HepG2 (cell line): ENCODE measurements at regions not wholly inside any gene's neighbourhood (a gene's known extent, or its start where the extent isn't known, plus 50 kb on each side); places are given as distances from the start of the nearest gene placed in this dataset.

Experiments
- ATAC-seq: fragments of 200-7000 bp; cut with Tn5 transposase; 3 replicates; pipeline ENCODE4 v1.9.1; 2020; ENCODE audit warnings: mild to moderate bottlenecking, moderate library complexity
- BruUV-seq: library from RNA; stranded (reverse); fragments of 400-500 nt; replicated peaks from 2 replicates; lab custom pipeline; 2021; lab: Mats Ljungman, UMichigan
- CTCF ChIA-PET: fragments of 300-600 bp; formaldehyde crosslinking; extraction: SDS; loops from one replicate; lab custom pipeline; 2021; ENCODE audit warnings: low total read pairs, inconsistent platforms, low intra/inter-chr PET ratio; lab: Yijun Ruan, JAX
- POLR2A ChIA-PET: fragments of 350-600 bp; sonication (Branson Sonifier 250); formaldehyde crosslinking; loops from one replicate; lab custom pipeline; 2020; ENCODE audit warnings: antibody characterized with exemption, inconsistent platforms; lab: Yijun Ruan, JAX
- DNase-seq: peaks from one replicate; pipeline ENCODE4 v3.0.0-alpha.2; 2015; ENCODE audit warnings: low spot score
- FAIRE-seq: peaks from 3 replicates; lab custom pipeline; 2011; peaks lifted over from hg19 to GRCh38; lab: Jason Lieb, UNC
- H2AFZ ChIP-seq: one replicate; pipeline ENCODE4 v1.6.1; 2011; ENCODE audit warnings: low read length, inconsistent platforms
- H3K27ac ChIP-seq: fragments of 300-600 bp; 3 replicates; pipeline ENCODE4 v1.8.0; 2011; ENCODE audit warnings: mixed run types, mild to moderate bottlenecking, mixed read lengths, low read length, inconsistent platforms; ENCODE audit not compliant: insufficient read depth; ENCODE audit errors: extremely low read length
- H3K27me3 ChIP-seq, 2 experiments: fragments of 200-600 bp in 1 of 2; 2 replicates in 1 of 2; 3 replicates in 1 of 2; pipeline versions ENCODE4 v1.6.0 to v1.8.0; 2011; ENCODE audit warnings: low read length in 2 of 2, mild to moderate bottlenecking in 2 of 2, moderate library complexity in 2 of 2, inconsistent platforms in 1 of 2; ENCODE audit not compliant: insufficient read depth in 2 of 2, control insufficient read depth in 1 of 2
- H3K36me3 ChIP-seq, 2 experiments: fragments of 200-600 bp in 1 of 2; replicated peaks in 1 of 2; 2 replicates in 1 of 2; 3 replicates in 1 of 2; pipeline versions ENCODE4 v1.5.1 to v1.8.0; 2011; ENCODE audit warnings: low read length in 2 of 2, inconsistent platforms in 1 of 2; ENCODE audit not compliant: insufficient read depth in 2 of 2, control insufficient read depth in 1 of 2
- H3K4me1 ChIP-seq: 2 replicates; pipeline ENCODE4 v1.5.1; 2012; ENCODE audit warnings: low read length, inconsistent platforms; ENCODE audit not compliant: insufficient read depth
- H3K4me2 ChIP-seq: 2 replicates; pipeline ENCODE4 v1.6.0; 2011; ENCODE audit warnings: low read depth, low read length, inconsistent platforms
- H3K4me3 ChIP-seq, 3 experiments: fragments of 200-600 bp in 1 of 3; sonication (generic), shearing (Covaris generic) in 1 of 3; replicated peaks in 1 of 3; 2 replicates each; pipeline ENCODE4 v1.5.1; 2011 to 2016; ENCODE audit warnings: low read length in 3 of 3, inconsistent platforms in 2 of 3, low read depth in 2 of 3, mild to moderate bottlenecking in 2 of 3, control low read depth in 1 of 3, mixed read lengths in 1 of 3; ENCODE audit not compliant: insufficient read depth in 1 of 3
- H3K79me2 ChIP-seq: one replicate; pipeline ENCODE4 v1.6.1; 2011; ENCODE audit warnings: low read length, inconsistent platforms; ENCODE audit not compliant: insufficient read depth
- H3K9ac ChIP-seq: 2 replicates; pipeline ENCODE4 v1.6.0; 2011; ENCODE audit warnings: mild to moderate bottlenecking, low read depth, low read length, inconsistent platforms; ENCODE audit not compliant: insufficient read depth
- H3K9me3 ChIP-seq: 2 replicates; pipeline ENCODE4 v1.5.1; 2012; ENCODE audit warnings: mild to moderate bottlenecking, low read length
- H4K20me1 ChIP-seq: 2 replicates; pipeline ENCODE4 v1.6.0; 2011; ENCODE audit warnings: inconsistent platforms, mild to moderate bottlenecking, low read length, moderate library complexity; ENCODE audit not compliant: insufficient read depth
- CHCHD3 ChIP-seq: sonication (generic); formaldehyde crosslinking; IDR thresholded peaks from 2 replicates; pipeline ENCODE4 v1.8.0; 2022; ENCODE audit warnings: mild to moderate bottlenecking, missing genetic modification reagents, moderate library complexity
- E2F1 ChIP-seq: sonication (generic); formaldehyde crosslinking; IDR thresholded peaks from 2 replicates; pipeline ENCODE4 v1.5.0; 2020; ENCODE audit warnings: missing genetic modification reagents
- HIC2 ChIP-seq: sonication (generic); formaldehyde crosslinking; IDR thresholded peaks from 2 replicates; pipeline ENCODE4 v1.9.0; 2022; ENCODE audit warnings: low read depth, missing genetic modification reagents
- TOPORS ChIP-seq: sonication (generic); formaldehyde crosslinking; IDR thresholded peaks from 2 replicates; pipeline ENCODE4 v1.8.0; 2023; ENCODE audit warnings: mild to moderate bottlenecking, missing genetic modification reagents
- ZBTB40 ChIP-seq, 2 experiments: fragments of 450-650 bp in 1 of 2; sonication (generic) in 1 of 2; formaldehyde crosslinking in 1 of 2; IDR thresholded peaks; 2 replicates each; pipeline versions ENCODE4 v1.6.1 to v1.8.0; 2016 to 2022; ENCODE audit warnings: antibody characterized with exemption in 1 of 2, mild to moderate bottlenecking in 1 of 2, missing genetic modification reagents in 1 of 2
- ZNF136 ChIP-seq: sonication (generic); formaldehyde crosslinking; IDR thresholded peaks from 2 replicates; pipeline ENCODE4 v1.8.1; 2022; ENCODE audit warnings: low read depth, mild to moderate bottlenecking, moderate library complexity, missing genetic modification reagents
- ZNF160 ChIP-seq: sonication (generic); formaldehyde crosslinking; IDR thresholded peaks from 2 replicates; pipeline ENCODE4 v1.8.0; 2022; ENCODE audit warnings: mild to moderate bottlenecking, inconsistent platforms, missing genetic modification reagents
- ZNF430 ChIP-seq: sonication (generic); formaldehyde crosslinking; IDR thresholded peaks from 2 replicates; pipeline ENCODE4 v1.9.0; 2021; ENCODE audit warnings: mild to moderate bottlenecking, missing genetic modification reagents
- ZNF605 ChIP-seq: sonication (generic); formaldehyde crosslinking; IDR thresholded peaks from 2 replicates; pipeline ENCODE4 v1.8.0; 2022; ENCODE audit warnings: mild to moderate bottlenecking, missing genetic modification reagents
- WGBS: methylation state at CpG from one replicate; pipeline ENCODE4 v1.1.6; 2017; ENCODE audit warnings: low lambda C conversion rate; 5-methylcytosine and 5-hydroxymethylcytosine counted together
- in situ Hi-C: cut with HindIII; loops from 2 replicates; pipeline ENCODE4 v1.10.0; 2017; ENCODE audit warnings: low pct_unique_long_range_greater_than_20kb; ENCODE audit not compliant: extremely low pct_ligation_motif_present
- intact Hi-C: fragments of 100-400 bp; cut with micrococcal nuclease; formaldehyde crosslinking; loops from one replicate; pipeline ENCODE4 v1.10.0; 2022; ENCODE audit not compliant: unreplicated experiment

GRCh38 chr5:173554038-173554955 is 62.2 kb downstream of the BOD1 start:
- ATAC-seq (peak; percentile 30), DNase-seq (no peak), FAIRE-seq (no peak)
- Histone ChIP-seq H4K20me1 (no peaks in the 10 kb centered on the region; the same call in 1 of the 2 replicates), H3K9ac (no peak overlapping the region), H3K9me3 (no peaks in the 10 kb centered on the region), H3K36me3 (no peaks in the 10 kb centered on the region), H2AFZ (no peak overlapping the region), H3K27ac (no peak overlapping the region), H3K79me2 (no peaks in the 10 kb centered on the region), H3K4me1 (peaks cover 12% of the 10 kb centered on the region), H3K4me2 (no peak overlapping the region), H3K27me3 (peaks cover 0 to 48% of the 10 kb centered on the region in 2 experiments), H3K4me3 (no peak overlapping the region)
- no TSS peak for BruUV-seq
- intact Hi-C loops, result no loop called here
- CTCF ChIA-PET, result no interaction called here
- in situ Hi-C loops, result loop anchor here (25.0 kb wide), 1 partner anchor 567 kb away; the partner anchor contains the start of gene ATP6V0E1
- WGBS, result 44% methylated on average over 10 of the region's 12 CpGs
- POLR2A ChIA-PET, result no interaction called here
- no peak for TF ChIP-seq TOPORS (CRISPR knock-in tag)
- no peak for TF ChIP-seq ZNF136
- TF ChIP-seq E2F1 (CRISPR knock-in tag), result no peak
- no peak for TF ChIP-seq HIC2 (CRISPR knock-in tag)
- TF ChIP-seq CHCHD3, result no peak
- no peak for TF ChIP-seq ZBTB40 (IDR thresholded peaks at IDR 0.05)
- no peak for TF ChIP-seq ZBTB40 (CRISPR knock-in tag; IDR thresholded peaks at IDR 0.05)
- TF ChIP-seq ZNF160 (CRISPR knock-in tag), result no peak
- TF ChIP-seq ZNF605 (CRISPR knock-in tag), result no peak
- TF ChIP-seq ZNF430 (CRISPR knock-in tag), result no peak
